Endothelial cell (in vitro differentiated cells): ENCODE measurements at regions not wholly inside any gene's neighbourhood (a gene's known extent, or its start where the extent isn't known, plus 50 kb on each side); places are given as distances from the start of the nearest gene placed in this dataset.

Experiments used
- DNase-seq: peaks from one replicate; pipeline ENCODE4 v3.0.0; 2021; ENCODE audit warnings: low spot score
- H3K27ac Mint-ChIP-seq: one replicate; pipeline ENCODE4 v1.8.0; 2021; ENCODE audit warnings: mixed read lengths, inconsistent platforms; ENCODE audit not compliant: unreplicated experiment
- H3K27me3 Mint-ChIP-seq: one replicate; pipeline ENCODE4 v1.8.0; 2021; ENCODE audit warnings: mild to moderate bottlenecking, moderate library complexity, mixed read lengths, inconsistent platforms; ENCODE audit not compliant: unreplicated experiment
- H3K36me3 Mint-ChIP-seq: one replicate; pipeline ENCODE4 v1.8.0; 2021; ENCODE audit warnings: mild to moderate bottlenecking, low read depth, mixed read lengths, inconsistent platforms; ENCODE audit not compliant: unreplicated experiment
- H3K4me1 Mint-ChIP-seq: one replicate; pipeline ENCODE4 v1.8.0; 2021; ENCODE audit warnings: mild to moderate bottlenecking, mixed read lengths, inconsistent platforms; ENCODE audit not compliant: unreplicated experiment
- H3K4me3 Mint-ChIP-seq: one replicate; pipeline ENCODE4 v1.8.0; 2021; ENCODE audit warnings: mild to moderate bottlenecking, mixed read lengths, inconsistent platforms; ENCODE audit not compliant: unreplicated experiment
- H3K9me3 Mint-ChIP-seq: one replicate; pipeline ENCODE4 v1.8.0; 2021; ENCODE audit warnings: mixed read lengths, inconsistent platforms; ENCODE audit not compliant: unreplicated experiment
- TF ChIP-seq, protein P1 (sequence below): fragments of 200-600 bp; sonication (generic); IDR thresholded peaks from one replicate; pipeline ENCODE4 v1.5.0; 2021; ENCODE audit warnings: antibody characterized with exemption; ENCODE audit not compliant: unreplicated experiment

- peaks cover 6% of the 10 kb centered on the region for H3K4me1 Mint-ChIP-seq
- TF ChIP-seq, protein P1, sequence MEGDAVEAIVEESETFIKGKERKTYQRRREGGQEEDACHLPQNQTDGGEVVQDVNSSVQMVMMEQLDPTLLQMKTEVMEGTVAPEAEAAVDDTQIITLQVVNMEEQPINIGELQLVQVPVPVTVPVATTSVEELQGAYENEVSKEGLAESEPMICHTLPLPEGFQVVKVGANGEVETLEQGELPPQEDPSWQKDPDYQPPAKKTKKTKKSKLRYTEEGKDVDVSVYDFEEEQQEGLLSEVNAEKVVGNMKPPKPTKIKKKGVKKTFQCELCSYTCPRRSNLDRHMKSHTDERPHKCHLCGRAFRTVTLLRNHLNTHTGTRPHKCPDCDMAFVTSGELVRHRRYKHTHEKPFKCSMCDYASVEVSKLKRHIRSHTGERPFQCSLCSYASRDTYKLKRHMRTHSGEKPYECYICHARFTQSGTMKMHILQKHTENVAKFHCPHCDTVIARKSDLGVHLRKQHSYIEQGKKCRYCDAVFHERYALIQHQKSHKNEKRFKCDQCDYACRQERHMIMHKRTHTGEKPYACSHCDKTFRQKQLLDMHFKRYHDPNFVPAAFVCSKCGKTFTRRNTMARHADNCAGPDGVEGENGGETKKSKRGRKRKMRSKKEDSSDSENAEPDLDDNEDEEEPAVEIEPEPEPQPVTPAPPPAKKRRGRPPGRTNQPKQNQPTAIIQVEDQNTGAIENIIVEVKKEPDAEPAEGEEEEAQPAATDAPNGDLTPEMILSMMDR = no peak
- no peaks in the 10 kb centered on the region for H3K27me3 Mint-ChIP-seq
- no peak for DNase-seq
- no peaks in the 10 kb centered on the region for H3K9me3 Mint-ChIP-seq
- H3K27ac Mint-ChIP-seq = no peak overlapping the region
- no peaks in the 10 kb centered on the region for H3K36me3 Mint-ChIP-seq
- H3K4me3 Mint-ChIP-seq = no peak overlapping the region
Observed at GRCh38 chr7:110604206-110604605, 486.7 kb upstream of the LRRN3 start.

GRCh38 chr7:110604885-110605284, 486.0 kb upstream of the LRRN3 start:
- TF ChIP-seq, protein P1 = no peak
- no peak overlapping the region for H3K27ac Mint-ChIP-seq
- H3K4me1 Mint-ChIP-seq = peaks cover 5% of the 10 kb centered on the region
- H3K4me3 Mint-ChIP-seq = no peak overlapping the region
- no peak for DNase-seq
- no peaks in the 10 kb centered on the region for H3K27me3 Mint-ChIP-seq
- no peaks in the 10 kb centered on the region for H3K9me3 Mint-ChIP-seq
- no peaks in the 10 kb centered on the region for H3K36me3 Mint-ChIP-seq

GRCh38 chr7:110607050-110607857, 483.7 kb upstream of the LRRN3 start:
- Mint-ChIP-seq H3K27ac (no peak overlapping the region), H3K9me3 (no peaks in the 10 kb centered on the region), H3K36me3 (no peaks in the 10 kb centered on the region), H3K4me3 (no peak overlapping the region), H3K27me3 (no peaks in the 10 kb centered on the region), H3K4me1 (peaks cover 4% of the 10 kb centered on the region)
- TF ChIP-seq, protein P1 = no peak
- no peak for DNase-seq

- no peaks in the 10 kb centered on the region for H3K27me3 Mint-ChIP-seq
- H3K4me1 Mint-ChIP-seq = peaks cover 4% of the 10 kb centered on the region
- H3K4me3 Mint-ChIP-seq = no peak overlapping the region
- TF ChIP-seq, protein P1 = no peak
- H3K9me3 Mint-ChIP-seq = no peaks in the 10 kb centered on the region
- no peak for DNase-seq
- no peaks in the 10 kb centered on the region for H3K36me3 Mint-ChIP-seq
- no peak overlapping the region for H3K27ac Mint-ChIP-seq
Observed at GRCh38 chr7:110609336-110609735, 481.6 kb upstream of the LRRN3 start.

DNA sequence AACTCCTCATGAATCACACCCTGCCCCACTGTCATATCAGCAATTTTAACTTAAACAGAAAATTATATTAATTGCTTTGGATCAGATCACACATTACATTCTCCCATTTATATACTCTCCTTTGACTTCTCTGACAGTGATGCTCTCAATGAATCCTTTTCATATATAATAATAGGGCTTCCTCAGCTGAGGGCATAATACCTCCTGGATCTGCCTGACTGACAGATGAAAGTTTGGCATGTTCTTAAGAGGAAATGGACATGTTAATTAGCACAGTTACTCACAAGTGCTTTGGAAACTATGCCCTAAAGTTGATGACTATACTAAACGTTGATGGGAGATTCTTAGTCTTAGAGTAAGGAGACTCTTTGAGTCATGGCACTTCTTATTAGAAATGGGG, 478.2 kb upstream of the LRRN3 start:
- Mint-ChIP-seq H3K4me3 (no peak overlapping the region), H3K36me3 (no peaks in the 10 kb centered on the region), H3K4me1 (no peaks in the 10 kb centered on the region), H3K27ac (no peak overlapping the region), H3K27me3 (no peaks in the 10 kb centered on the region), H3K9me3 (no peaks in the 10 kb centered on the region)
- TF ChIP-seq, protein P1 = no peak
- no peak for DNase-seq
